H9 (cell line): ENCODE measurements at regions not wholly inside any gene's neighbourhood (a gene's known extent, or its start where the extent isn't known, plus 50 kb on each side); places are given as distances from the start of the nearest gene placed in this dataset.

Experiments used
- DNase-seq: peaks from one replicate; pipeline ENCODE4 v3.0.0-alpha.2; 2017
- H2AFZ ChIP-seq: one replicate; pipeline ENCODE4 v1.6.1; 2013; ENCODE audit warnings: mild to moderate bottlenecking, low read length, control low read depth, moderate library complexity
- H2AK5ac ChIP-seq: 2 replicates; pipeline ENCODE4 v1.6.1; 2013; ENCODE audit warnings: low read length, control low read depth, mixed read lengths; ENCODE audit not compliant: insufficient read length
- H2BK120ac ChIP-seq: one replicate; pipeline ENCODE4 v1.6.1; 2013; ENCODE audit warnings: low read depth, mild to moderate bottlenecking, low read length, control low read depth, inconsistent platforms; ENCODE audit not compliant: poor library complexity, severe bottlenecking
- H2BK12ac ChIP-seq: 2 replicates; pipeline ENCODE4 v1.6.1; 2013; ENCODE audit warnings: low read length, control low read depth, mixed read lengths, low read depth; ENCODE audit not compliant: insufficient read length
- H2BK15ac ChIP-seq: 2 replicates; pipeline ENCODE4 v1.6.1; 2013; ENCODE audit warnings: low read depth, low read length, control low read depth
- H2BK20ac ChIP-seq: one replicate; pipeline ENCODE4 v1.6.1; 2013; ENCODE audit warnings: low read depth, mild to moderate bottlenecking, low read length, control low read depth, inconsistent platforms; ENCODE audit not compliant: poor library complexity, severe bottlenecking
- H2BK5ac ChIP-seq: 2 replicates; pipeline ENCODE4 v1.6.1; 2013; ENCODE audit warnings: low read length, control low read depth, mixed read lengths; ENCODE audit not compliant: insufficient read length
- H3K14ac ChIP-seq: 2 replicates; pipeline ENCODE4 v1.6.1; 2013; ENCODE audit warnings: low read length, control low read depth; ENCODE audit not compliant: insufficient read depth
- H3K18ac ChIP-seq: 2 replicates; pipeline ENCODE4 v1.6.1; 2013; ENCODE audit warnings: low read depth, mild to moderate bottlenecking, mixed read lengths, low read length, control low read depth; ENCODE audit not compliant: insufficient read length
- H3K23ac ChIP-seq: 2 replicates; pipeline ENCODE4 v1.6.1; 2013; ENCODE audit warnings: low read length, control low read depth, mixed read lengths, low read depth; ENCODE audit not compliant: insufficient read length
- H3K23me2 ChIP-seq: 2 replicates; pipeline ENCODE4 v1.6.1; 2013; ENCODE audit warnings: low read depth, mild to moderate bottlenecking, mixed read lengths, low read length, control low read depth; ENCODE audit not compliant: insufficient read length, poor library complexity, severe bottlenecking
- H3K27ac ChIP-seq: 2 replicates; pipeline ENCODE4 v1.5.1; 2013; ENCODE audit warnings: low read length, control low read depth, mixed read lengths, low read depth; ENCODE audit not compliant: insufficient read length
- H3K27me3 ChIP-seq: 2 replicates; pipeline ENCODE4 v1.6.1; 2013; ENCODE audit warnings: low read length, control low read depth, inconsistent platforms; ENCODE audit not compliant: insufficient read depth
- H3K4ac ChIP-seq: 2 replicates; pipeline ENCODE4 v1.6.1; 2013; ENCODE audit warnings: low read depth, mild to moderate bottlenecking, control low read depth, inconsistent platforms, low read length, moderate library complexity
- H3K4me1 ChIP-seq: 2 replicates; pipeline ENCODE4 v1.6.1; 2013; ENCODE audit warnings: low read length, control low read depth, inconsistent platforms; ENCODE audit not compliant: insufficient read depth
- H3K4me2 ChIP-seq: 2 replicates; pipeline ENCODE4 v1.6.1; 2013; ENCODE audit warnings: low read length, control low read depth, mixed read lengths; ENCODE audit not compliant: insufficient read length, insufficient read depth
- H3K56ac ChIP-seq: 2 replicates; pipeline ENCODE4 v1.6.1; 2013; ENCODE audit warnings: low read depth, mild to moderate bottlenecking, mixed read lengths, low read length, control low read depth; ENCODE audit not compliant: insufficient read length
- H3K79me1 ChIP-seq: 2 replicates; pipeline ENCODE4 v1.6.1; 2013; ENCODE audit warnings: low read depth, mild to moderate bottlenecking, moderate library complexity, low read length, control low read depth, inconsistent platforms; ENCODE audit not compliant: insufficient read depth, poor library complexity, severe bottlenecking
- H3K79me2 ChIP-seq: 2 replicates; pipeline ENCODE4 v1.6.1; 2013; ENCODE audit warnings: low read length, control low read depth, inconsistent platforms; ENCODE audit not compliant: insufficient read depth
- H3K9ac ChIP-seq: 2 replicates; pipeline ENCODE4 v1.6.1; 2013; ENCODE audit warnings: low read length, control low read depth, mixed read lengths; ENCODE audit not compliant: insufficient read length; ENCODE audit errors: extremely low read depth
- H3K9me3 ChIP-seq: one replicate; pipeline ENCODE4 v1.6.1; 2013; ENCODE audit warnings: low read depth, low read length, inconsistent platforms; ENCODE audit not compliant: control insufficient read depth
- H3T11ph ChIP-seq: one replicate; pipeline ENCODE4 v1.6.1; 2013; ENCODE audit warnings: mild to moderate bottlenecking, low read length, control low read depth, inconsistent platforms
- H4K20me1 ChIP-seq: one replicate; pipeline ENCODE4 v1.6.1; 2013; ENCODE audit not compliant: control insufficient read depth, insufficient read length, insufficient read depth
- H4K5ac ChIP-seq: 2 replicates; pipeline ENCODE4 v1.6.1; 2013; ENCODE audit warnings: low read depth, mild to moderate bottlenecking, mixed read lengths, low read length, control low read depth; ENCODE audit not compliant: insufficient read length
- H4K8ac ChIP-seq: replicated peaks from 2 replicates; pipeline ENCODE4 v1.6.1; 2013; ENCODE audit warnings: low read length, control low read depth, mixed read lengths, low read depth; ENCODE audit not compliant: insufficient read length
- H4K91ac ChIP-seq: 2 replicates; pipeline ENCODE4 v1.6.1; 2013; ENCODE audit warnings: low read depth, mild to moderate bottlenecking, moderate library complexity, mixed read lengths, low read length, control low read depth; ENCODE audit not compliant: insufficient read length
- H3K27ac Mint-ChIP-seq, 3 experiments: 2 replicates in 2 of 3; 3 replicates in 1 of 3; pipeline ENCODE4 v1.8.0; 2020 to 2021; ENCODE audit warnings: mixed read lengths in 3 of 3, mild to moderate bottlenecking in 1 of 3, moderate library complexity in 1 of 3
- H3K27me3 Mint-ChIP-seq: 2 replicates; pipeline ENCODE4 v1.8.0; 2021; ENCODE audit warnings: low read depth, mild to moderate bottlenecking, moderate library complexity, mixed read lengths
- H3K36me3 Mint-ChIP-seq, 3 experiments: 2 replicates in 2 of 3; 3 replicates in 1 of 3; pipeline ENCODE4 v1.8.0; 2020 to 2021; ENCODE audit warnings: low read depth in 3 of 3, mixed read lengths in 3 of 3; ENCODE audit not compliant: insufficient read depth in 1 of 3
- H3K4me1 Mint-ChIP-seq, 2 experiments: 2 replicates each; pipeline ENCODE4 v1.8.0; 2020; ENCODE audit warnings: mixed read lengths in 2 of 2
- H3K4me3 Mint-ChIP-seq, 2 experiments: 2 replicates in 1 of 2; 3 replicates in 1 of 2; pipeline ENCODE4 v1.8.0; 2020 to 2021; ENCODE audit warnings: mild to moderate bottlenecking in 2 of 2, mixed read lengths in 2 of 2, moderate library complexity in 1 of 2
- H3K9me3 Mint-ChIP-seq, 2 experiments: 2 replicates in 1 of 2; 3 replicates in 1 of 2; pipeline ENCODE4 v1.8.0; 2020; ENCODE audit warnings: mild to moderate bottlenecking in 2 of 2, mixed read lengths in 2 of 2, moderate library complexity in 1 of 2
- CTCF ChIP-seq: fragments of 200-600 bp; sonication (generic); conservative IDR thresholded peaks from 3 replicates; pipeline ENCODE4 v1.8.0; 2021; ENCODE audit warnings: antibody characterized with exemption, mild to moderate bottlenecking
- WGBS: extraction: QIAGEN DNeasy Blood & Tissue Kit; methylation state at CpG from one replicate; pipeline ENCODE4 v1.1.7; 2013; ENCODE audit warnings: missing lambda C conversion rate, low lambda C conversion rate, mixed read lengths; ENCODE audit not compliant: insufficient read length; ENCODE audit errors: extremely low coverage; 5-methylcytosine and 5-hydroxymethylcytosine counted together

DNA sequence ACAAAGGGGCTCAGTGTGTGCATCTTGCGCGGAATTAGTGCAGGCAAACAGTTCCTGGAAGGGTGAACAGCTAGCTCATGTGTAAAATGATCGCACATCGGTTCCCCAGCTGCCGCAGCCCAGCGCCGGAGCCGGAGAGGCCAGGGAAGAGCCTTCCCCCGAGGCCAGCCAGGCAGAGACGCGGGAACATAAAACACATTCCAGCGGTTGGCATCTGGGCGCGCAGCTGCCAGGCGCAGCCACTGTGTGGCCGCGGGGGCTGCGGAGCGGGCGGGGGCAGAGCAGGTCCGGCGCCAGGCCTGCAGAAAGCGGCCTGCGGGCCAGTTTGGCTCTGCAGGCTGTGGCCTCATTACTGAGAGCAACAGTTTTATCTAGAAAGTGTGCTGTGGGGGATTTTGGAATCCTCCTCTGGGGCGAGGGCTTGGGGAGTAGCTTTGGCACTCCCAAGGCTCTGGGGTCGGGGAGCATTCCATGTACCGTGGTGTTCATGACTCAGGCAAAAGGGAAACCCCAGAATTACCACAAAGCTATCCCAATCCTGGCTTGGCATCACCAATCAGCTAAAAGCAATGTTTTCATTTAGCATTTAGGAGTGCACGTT lies 74.3 kb downstream of the SAMD9 start:
- Mint-ChIP-seq H3K4me3 (peak overlapping the region; percentile 53 to 79), H3K27me3 (peaks cover 36% of the 10 kb centered on the region), H3K9me3 (no peaks in the 10 kb centered on the region; a peak in 2 of 5 replicates), H3K27ac (peak overlapping the region; percentile 21 to 44 (median 35); a peak in 2 of 7 replicates), H3K4me1 (peaks cover 36 to 42% of the 10 kb centered on the region in 2 experiments), H3K36me3 (no peaks in the 10 kb centered on the region)
- Histone ChIP-seq H3K14ac (no peak overlapping the region), H3K56ac (no peak overlapping the region), H3K79me2 (no peaks in the 10 kb centered on the region), H3K4me2 (peak overlapping the region; percentile 70), H3T11ph (no peak overlapping the region), H4K20me1 (no peaks in the 10 kb centered on the region), H3K4ac (no peak overlapping the region), H3K4me1 (no peaks in the 10 kb centered on the region; the same call in 1 of the 2 replicates), H3K79me1 (no peaks in the 10 kb centered on the region), H2BK12ac (no peak overlapping the region), H4K5ac (no peak overlapping the region), H3K27me3 (peaks cover 5% of the 10 kb centered on the region; the same call in 1 of the 2 replicates), H2AFZ (no peak overlapping the region), H3K9ac (no peak overlapping the region), H2BK5ac (no peak overlapping the region), H3K27ac (no peak overlapping the region), H2BK120ac (no peak overlapping the region), H4K91ac (no peak overlapping the region), H4K8ac (no peak overlapping the region), H2AK5ac (no peak overlapping the region), H3K23me2 (peaks cover 5% of the 10 kb centered on the region), H3K23ac (no peak overlapping the region), H2BK20ac (no peak overlapping the region), H3K9me3 (no peaks in the 10 kb centered on the region), H2BK15ac (no peak overlapping the region), H3K18ac (no peak overlapping the region)
- TF ChIP-seq CTCF, result no peak
- peak; percentile 50 for DNase-seq
- no CpG with 5 or more reads among the region's 28 CpGs for WGBS
